ENCODE measurements at regions not wholly inside any gene's neighbourhood (a gene's known extent, or its start where the extent isn't known, plus 50 kb on each side); places are given as distances from the start of the nearest gene placed in this dataset.
"Not testable (repeated sequence)": the region's sequence is repeated elsewhere in the genome, so short reads cannot be mapped to it uniquely, and the experiment has no call there.

DNA sequence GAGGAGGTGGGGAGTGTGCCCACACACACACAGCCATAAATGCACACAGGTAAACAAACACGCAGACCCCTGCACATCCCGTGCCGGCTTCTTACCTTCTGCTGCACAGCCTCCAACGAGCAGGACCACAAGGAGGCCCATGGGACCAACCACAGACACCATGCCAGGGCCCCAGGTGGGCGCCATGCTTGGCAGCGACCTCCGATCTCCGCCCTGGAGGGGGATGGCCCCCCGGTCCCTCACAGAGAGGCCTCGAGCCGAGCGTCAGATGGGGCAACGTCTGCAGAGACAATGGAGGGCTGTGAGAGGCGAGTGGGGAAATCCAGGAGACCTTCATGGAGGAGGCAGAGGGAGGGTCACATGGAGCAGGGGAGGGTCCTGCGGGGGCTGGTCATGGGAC lies 54.7 kb downstream of the PTPRS start:
- Mint-ChIP-seq H3K27ac (no peak overlapping the region), H3K36me3 (ENCODE audit: low read depth) (peaks cover 19% of the 10 kb centered on the region), H3K4me3 (no peak overlapping the region), H3K4me1 (ENCODE audit: low read depth) (peaks cover 17% of the 10 kb centered on the region), H3K27me3 (ENCODE audit: insufficient read depth) (peaks cover 2% of the 10 kb centered on the region; the same call in 1 of the 2 replicates), H3K9me3 (no peaks in the 10 kb centered on the region)
- TF ChIP-seq, protein P1, sequence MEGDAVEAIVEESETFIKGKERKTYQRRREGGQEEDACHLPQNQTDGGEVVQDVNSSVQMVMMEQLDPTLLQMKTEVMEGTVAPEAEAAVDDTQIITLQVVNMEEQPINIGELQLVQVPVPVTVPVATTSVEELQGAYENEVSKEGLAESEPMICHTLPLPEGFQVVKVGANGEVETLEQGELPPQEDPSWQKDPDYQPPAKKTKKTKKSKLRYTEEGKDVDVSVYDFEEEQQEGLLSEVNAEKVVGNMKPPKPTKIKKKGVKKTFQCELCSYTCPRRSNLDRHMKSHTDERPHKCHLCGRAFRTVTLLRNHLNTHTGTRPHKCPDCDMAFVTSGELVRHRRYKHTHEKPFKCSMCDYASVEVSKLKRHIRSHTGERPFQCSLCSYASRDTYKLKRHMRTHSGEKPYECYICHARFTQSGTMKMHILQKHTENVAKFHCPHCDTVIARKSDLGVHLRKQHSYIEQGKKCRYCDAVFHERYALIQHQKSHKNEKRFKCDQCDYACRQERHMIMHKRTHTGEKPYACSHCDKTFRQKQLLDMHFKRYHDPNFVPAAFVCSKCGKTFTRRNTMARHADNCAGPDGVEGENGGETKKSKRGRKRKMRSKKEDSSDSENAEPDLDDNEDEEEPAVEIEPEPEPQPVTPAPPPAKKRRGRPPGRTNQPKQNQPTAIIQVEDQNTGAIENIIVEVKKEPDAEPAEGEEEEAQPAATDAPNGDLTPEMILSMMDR (IDR thresholded peaks at IDR 0.05): no peak
- no peak for DNase-seq

DNA sequence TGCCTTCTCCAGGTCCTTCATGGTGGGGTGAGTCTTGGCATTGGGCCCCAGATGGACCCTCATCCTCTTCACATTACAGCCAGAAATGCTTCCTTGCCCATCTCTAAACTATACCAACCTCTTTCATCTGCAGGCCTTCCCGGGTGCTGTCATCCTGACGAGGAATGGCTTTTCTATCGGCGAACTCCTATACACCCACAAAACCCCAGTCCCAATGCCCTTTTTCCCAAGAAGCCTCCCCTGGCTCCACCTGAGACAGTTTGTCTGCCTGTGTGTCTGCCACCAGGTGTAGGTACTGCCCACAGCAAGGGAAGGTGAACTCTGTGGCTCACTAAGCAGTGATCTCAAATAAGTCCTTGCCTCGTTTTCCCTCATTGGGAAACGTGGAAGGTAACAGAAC lies 55.3 kb downstream of the PTPRS start:
- DNase-seq: no peak
- H3K27me3 Mint-ChIP-seq (ENCODE audit: insufficient read depth): peaks cover 2% of the 10 kb centered on the region; the same call in 1 of the 2 replicates
- H3K9me3 Mint-ChIP-seq: no peaks in the 10 kb centered on the region
- H3K27ac Mint-ChIP-seq: no peak overlapping the region
- TF ChIP-seq, protein P1 (IDR thresholded peaks at IDR 0.05): no peak
- H3K36me3 Mint-ChIP-seq (ENCODE audit: low read depth): peaks cover 19% of the 10 kb centered on the region
- H3K4me3 Mint-ChIP-seq: no peak overlapping the region
- H3K4me1 Mint-ChIP-seq (ENCODE audit: low read depth): peaks cover 17% of the 10 kb centered on the region

DNA sequence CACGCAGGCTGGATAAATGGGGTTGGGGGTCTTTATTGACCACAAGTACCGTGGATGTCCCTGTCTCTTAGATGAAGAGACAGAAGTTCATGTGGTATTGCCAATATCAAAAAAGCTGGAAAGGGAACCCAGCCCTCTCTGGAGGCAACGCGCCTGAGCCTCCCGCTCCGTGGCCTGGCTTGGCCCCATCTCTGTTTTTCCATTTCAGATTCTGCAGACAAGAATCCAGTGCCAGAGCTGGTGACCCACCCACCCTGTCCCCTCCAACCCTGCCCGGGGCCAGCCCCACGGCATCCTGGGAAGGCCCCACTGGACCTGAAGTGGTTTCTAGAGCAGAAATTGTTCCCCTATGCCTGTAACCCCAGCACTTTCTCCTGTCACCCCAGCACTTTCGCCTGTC lies 57.7 kb downstream of the PTPRS start:
- Mint-ChIP-seq H3K27me3 (ENCODE audit: insufficient read depth) (peaks cover 2% of the 10 kb centered on the region; the same call in 1 of the 2 replicates), H3K27ac (no peak overlapping the region), H3K9me3 (no peaks in the 10 kb centered on the region), H3K4me1 (ENCODE audit: low read depth) (peaks cover 12% of the 10 kb centered on the region), H3K36me3 (ENCODE audit: low read depth) (peaks cover 19% of the 10 kb centered on the region), H3K4me3 (no peak overlapping the region)
- no peak for DNase-seq
- TF ChIP-seq, protein P1 (IDR thresholded peaks at IDR 0.05): no peak

GRCh38 chr19:5281588-5281987 lies 59.0 kb downstream of the PTPRS start:
- Mint-ChIP-seq H3K36me3 (ENCODE audit: low read depth) (peaks cover 19% of the 10 kb centered on the region), H3K4me1 (ENCODE audit: low read depth) (no peaks in the 10 kb centered on the region), H3K9me3 (no peaks in the 10 kb centered on the region), H3K4me3 (no peak overlapping the region), H3K27me3 (ENCODE audit: insufficient read depth) (peaks cover 2% of the 10 kb centered on the region; the same call in 1 of the 2 replicates), H3K27ac (no peak overlapping the region)
- no peak for DNase-seq
- TF ChIP-seq, protein P1 (IDR thresholded peaks at IDR 0.05): no peak

GRCh38 chr19:5275668-5276067 lies 64.9 kb downstream of the PTPRS start:
- not testable (repeated sequence) for H3K4me1 Mint-ChIP-seq (ENCODE audit: low read depth); DNase-seq; H3K27me3 Mint-ChIP-seq (ENCODE audit: insufficient read depth); H3K9me3 Mint-ChIP-seq; H3K4me3 Mint-ChIP-seq; H3K27ac Mint-ChIP-seq
- H3K36me3 Mint-ChIP-seq (ENCODE audit: low read depth): peaks cover 17% of the 10 kb centered on the region

GRCh38 chr19:5273782-5274181 lies 66.8 kb downstream of the PTPRS start:
- Mint-ChIP-seq H3K4me1 (ENCODE audit: low read depth) (no peaks in the 10 kb centered on the region), H3K36me3 (ENCODE audit: low read depth) (peaks cover 17% of the 10 kb centered on the region), H3K27me3 (ENCODE audit: insufficient read depth) (no peaks in the 10 kb centered on the region; the same call in 1 of the 2 replicates), H3K27ac (no peak overlapping the region), H3K9me3 (no peaks in the 10 kb centered on the region), H3K4me3 (no peak overlapping the region)
- DNase-seq: no peak
- TF ChIP-seq, protein P1 (IDR thresholded peaks at IDR 0.05): no peak
